ENCODE measurements at regions not wholly inside any gene's neighbourhood (a gene's known extent, or its start where the extent isn't known, plus 50 kb on each side); places are given as distances from the start of the nearest gene placed in this dataset.

DNA sequence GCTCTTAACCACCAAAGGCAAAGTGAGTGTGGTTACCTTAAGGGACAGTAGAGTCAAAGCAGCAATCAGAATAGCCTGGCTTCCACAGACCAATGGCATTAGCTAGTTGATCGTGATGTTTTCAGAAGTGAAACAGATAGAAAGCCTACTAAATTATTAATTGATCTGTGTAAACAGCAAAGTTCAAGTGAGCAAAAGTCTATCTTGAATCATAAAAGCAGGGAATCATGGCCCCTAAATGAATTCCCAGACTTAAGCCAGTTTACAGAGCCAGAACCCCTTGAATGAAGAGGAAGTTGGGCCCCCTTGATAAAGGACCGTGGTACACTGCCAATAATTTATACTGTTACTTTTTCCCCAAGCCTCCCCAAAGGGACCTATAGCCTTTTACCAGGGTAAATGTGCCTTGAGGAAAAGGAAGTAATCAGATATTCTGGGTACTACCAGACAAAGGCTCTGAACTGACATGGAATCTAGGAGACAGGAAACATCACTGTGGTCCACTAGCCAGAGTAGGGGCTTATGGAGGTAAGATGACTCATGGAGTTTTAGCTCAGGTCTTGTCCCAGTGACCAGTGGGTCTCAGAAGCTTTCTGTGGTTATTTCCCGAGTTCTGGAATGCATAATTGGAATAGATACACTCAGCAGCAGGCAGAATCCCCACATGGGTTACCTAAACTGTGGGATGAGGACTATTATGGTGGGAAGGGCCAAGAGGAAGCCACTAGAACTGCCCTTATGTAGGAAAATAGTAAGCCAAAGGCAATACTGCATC lies 317.5 kb downstream of the CD83 start:
- Histone ChIP-seq H3K79me2 (replicated peaks; ENCODE audit: insufficient read depth, low read length) (no peaks in the 10 kb centered on the region), H3K27ac (ENCODE audit: low read length) (no peak overlapping the region), H3K4me2 (ENCODE audit: low read length) (no peak overlapping the region), H4K20me1 (ENCODE audit: insufficient read depth) (no peaks in the 10 kb centered on the region), H2AFZ (ENCODE audit: low read depth, low read length) (no peak overlapping the region), H3F3A (ENCODE audit: insufficient read depth, low read length, poor library complexity, severe bottlenecking) (no peaks in the 10 kb centered on the region), H3K27me3 (ENCODE audit: insufficient read depth, low read depth, low read length) (peaks cover 10% of the 10 kb centered on the region), H3K9ac (ENCODE audit: low read length) (no peak overlapping the region), H3K9me2 (ENCODE audit: insufficient read depth, low read length) (no peaks in the 10 kb centered on the region), H3K36me3 (ENCODE audit: insufficient read depth, low read length) (no peaks in the 10 kb centered on the region), H3K4me3 (ENCODE audit: low read length) (no peak overlapping the region), H3K9me3 (ENCODE audit: low read length) (no peaks in the 10 kb centered on the region)
- TF ChIP-seq RAD21 (conservative IDR thresholded peaks at IDR 0.05) (no peak), SMC3 (conservative IDR thresholded peaks at IDR 0.05; ENCODE audit: poor library complexity) (no peak), EP300 (conservative IDR thresholded peaks at IDR 0.05; ENCODE audit: poor library complexity, severe bottlenecking) (no peak), TAF1 (IDR thresholded peaks at IDR 0.05; ENCODE audit: low read depth) (no peak), EZH2 (IDR thresholded peaks at IDR 0.05; ENCODE audit: borderline replicate concordance, insufficient read depth, low read length, poor library complexity, severe bottlenecking) (no peak), MXI1 (conservative IDR thresholded peaks at IDR 0.05; ENCODE audit: poor library complexity, severe bottlenecking) (no peak), POLR2AphosphoS5 (IDR thresholded peaks at IDR 0.05) (no peak)
- TF ChIP-seq, protein P1, sequence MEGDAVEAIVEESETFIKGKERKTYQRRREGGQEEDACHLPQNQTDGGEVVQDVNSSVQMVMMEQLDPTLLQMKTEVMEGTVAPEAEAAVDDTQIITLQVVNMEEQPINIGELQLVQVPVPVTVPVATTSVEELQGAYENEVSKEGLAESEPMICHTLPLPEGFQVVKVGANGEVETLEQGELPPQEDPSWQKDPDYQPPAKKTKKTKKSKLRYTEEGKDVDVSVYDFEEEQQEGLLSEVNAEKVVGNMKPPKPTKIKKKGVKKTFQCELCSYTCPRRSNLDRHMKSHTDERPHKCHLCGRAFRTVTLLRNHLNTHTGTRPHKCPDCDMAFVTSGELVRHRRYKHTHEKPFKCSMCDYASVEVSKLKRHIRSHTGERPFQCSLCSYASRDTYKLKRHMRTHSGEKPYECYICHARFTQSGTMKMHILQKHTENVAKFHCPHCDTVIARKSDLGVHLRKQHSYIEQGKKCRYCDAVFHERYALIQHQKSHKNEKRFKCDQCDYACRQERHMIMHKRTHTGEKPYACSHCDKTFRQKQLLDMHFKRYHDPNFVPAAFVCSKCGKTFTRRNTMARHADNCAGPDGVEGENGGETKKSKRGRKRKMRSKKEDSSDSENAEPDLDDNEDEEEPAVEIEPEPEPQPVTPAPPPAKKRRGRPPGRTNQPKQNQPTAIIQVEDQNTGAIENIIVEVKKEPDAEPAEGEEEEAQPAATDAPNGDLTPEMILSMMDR (IDR thresholded peaks at IDR 0.05; ENCODE audit: poor library complexity, severe bottlenecking): no peak
- TF ChIP-seq, protein P2, sequence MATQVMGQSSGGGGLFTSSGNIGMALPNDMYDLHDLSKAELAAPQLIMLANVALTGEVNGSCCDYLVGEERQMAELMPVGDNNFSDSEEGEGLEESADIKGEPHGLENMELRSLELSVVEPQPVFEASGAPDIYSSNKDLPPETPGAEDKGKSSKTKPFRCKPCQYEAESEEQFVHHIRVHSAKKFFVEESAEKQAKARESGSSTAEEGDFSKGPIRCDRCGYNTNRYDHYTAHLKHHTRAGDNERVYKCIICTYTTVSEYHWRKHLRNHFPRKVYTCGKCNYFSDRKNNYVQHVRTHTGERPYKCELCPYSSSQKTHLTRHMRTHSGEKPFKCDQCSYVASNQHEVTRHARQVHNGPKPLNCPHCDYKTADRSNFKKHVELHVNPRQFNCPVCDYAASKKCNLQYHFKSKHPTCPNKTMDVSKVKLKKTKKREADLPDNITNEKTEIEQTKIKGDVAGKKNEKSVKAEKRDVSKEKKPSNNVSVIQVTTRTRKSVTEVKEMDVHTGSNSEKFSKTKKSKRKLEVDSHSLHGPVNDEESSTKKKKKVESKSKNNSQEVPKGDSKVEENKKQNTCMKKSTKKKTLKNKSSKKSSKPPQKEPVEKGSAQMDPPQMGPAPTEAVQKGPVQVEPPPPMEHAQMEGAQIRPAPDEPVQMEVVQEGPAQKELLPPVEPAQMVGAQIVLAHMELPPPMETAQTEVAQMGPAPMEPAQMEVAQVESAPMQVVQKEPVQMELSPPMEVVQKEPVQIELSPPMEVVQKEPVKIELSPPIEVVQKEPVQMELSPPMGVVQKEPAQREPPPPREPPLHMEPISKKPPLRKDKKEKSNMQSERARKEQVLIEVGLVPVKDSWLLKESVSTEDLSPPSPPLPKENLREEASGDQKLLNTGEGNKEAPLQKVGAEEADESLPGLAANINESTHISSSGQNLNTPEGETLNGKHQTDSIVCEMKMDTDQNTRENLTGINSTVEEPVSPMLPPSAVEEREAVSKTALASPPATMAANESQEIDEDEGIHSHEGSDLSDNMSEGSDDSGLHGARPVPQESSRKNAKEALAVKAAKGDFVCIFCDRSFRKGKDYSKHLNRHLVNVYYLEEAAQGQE (IDR thresholded peaks at IDR 0.05; ENCODE audit: borderline replicate concordance): no peak

DNA sequence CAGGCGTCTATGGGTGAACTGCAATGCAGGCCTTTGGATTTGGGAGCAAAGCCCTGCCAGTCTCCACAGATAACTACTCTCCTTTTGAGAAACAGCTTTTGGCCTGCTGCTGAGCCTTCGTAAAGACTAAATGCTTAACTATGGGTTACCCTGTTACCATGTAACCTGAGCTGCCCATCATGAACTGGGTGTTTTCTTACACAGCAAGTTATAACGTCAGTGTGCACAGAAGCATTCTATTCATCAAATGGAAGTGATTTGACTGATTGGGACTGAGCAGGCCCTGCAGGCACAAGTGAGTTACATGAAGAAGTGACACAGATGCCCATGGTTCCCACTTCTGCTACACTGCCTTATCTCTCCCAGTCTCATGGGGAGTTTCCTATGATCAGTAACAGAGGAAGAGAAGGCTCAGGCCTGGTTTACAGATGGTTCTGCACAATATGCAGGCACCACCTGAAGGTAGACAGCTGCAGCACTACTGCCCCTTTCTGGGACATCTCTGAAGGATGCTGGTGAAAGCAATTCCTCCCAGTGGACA lies 319.1 kb downstream of the CD83 start:
- H3K9ac ChIP-seq (ENCODE audit: low read length): no peak overlapping the region
- TF ChIP-seq EP300 (conservative IDR thresholded peaks at IDR 0.05; ENCODE audit: poor library complexity, severe bottlenecking) (no peak), MXI1 (conservative IDR thresholded peaks at IDR 0.05; ENCODE audit: poor library complexity, severe bottlenecking) (no peak), EZH2 (IDR thresholded peaks at IDR 0.05; ENCODE audit: borderline replicate concordance, insufficient read depth, low read length, poor library complexity, severe bottlenecking) (no peak), RAD21 (conservative IDR thresholded peaks at IDR 0.05) (no peak), POLR2AphosphoS5 (IDR thresholded peaks at IDR 0.05) (no peak), SMC3 (conservative IDR thresholded peaks at IDR 0.05; ENCODE audit: poor library complexity) (no peak), TAF1 (IDR thresholded peaks at IDR 0.05; ENCODE audit: low read depth) (no peak)
- TF ChIP-seq, protein P1 (IDR thresholded peaks at IDR 0.05; ENCODE audit: poor library complexity, severe bottlenecking): no peak
- TF ChIP-seq, protein P2 (IDR thresholded peaks at IDR 0.05; ENCODE audit: borderline replicate concordance): no peak
- peaks cover 13% of the 10 kb centered on the region for H3K27me3 ChIP-seq (ENCODE audit: insufficient read depth, low read depth, low read length)
- H3K36me3 ChIP-seq (ENCODE audit: insufficient read depth, low read length): no peaks in the 10 kb centered on the region
- no peaks in the 10 kb centered on the region for H3K9me2 ChIP-seq (ENCODE audit: insufficient read depth, low read length)
- no peaks in the 10 kb centered on the region for H3K9me3 ChIP-seq (ENCODE audit: low read length)
- H3K4me3 ChIP-seq (ENCODE audit: low read length): no peak overlapping the region
- no peak overlapping the region for H2AFZ ChIP-seq (ENCODE audit: low read depth, low read length)
- no peaks in the 10 kb centered on the region for H3F3A ChIP-seq (ENCODE audit: insufficient read depth, low read length, poor library complexity, severe bottlenecking)
- no peaks in the 10 kb centered on the region for H4K20me1 ChIP-seq (ENCODE audit: insufficient read depth)
- H3K4me2 ChIP-seq (ENCODE audit: low read length): no peak overlapping the region
- no peak overlapping the region for H3K27ac ChIP-seq (ENCODE audit: low read length)
- H3K79me2 ChIP-seq (replicated peaks; ENCODE audit: insufficient read depth, low read length): no peaks in the 10 kb centered on the region
